D341Med (cell line): ENCODE measurements at regions not wholly inside any gene's neighbourhood (a gene's known extent, or its start where the extent isn't known, plus 50 kb on each side); places are given as distances from the start of the nearest gene placed in this dataset.

Source experiments
- DNase-seq: peaks from one replicate; pipeline ENCODE4 v3.0.0; 2012; ENCODE audit warnings: low spot score

DNA sequence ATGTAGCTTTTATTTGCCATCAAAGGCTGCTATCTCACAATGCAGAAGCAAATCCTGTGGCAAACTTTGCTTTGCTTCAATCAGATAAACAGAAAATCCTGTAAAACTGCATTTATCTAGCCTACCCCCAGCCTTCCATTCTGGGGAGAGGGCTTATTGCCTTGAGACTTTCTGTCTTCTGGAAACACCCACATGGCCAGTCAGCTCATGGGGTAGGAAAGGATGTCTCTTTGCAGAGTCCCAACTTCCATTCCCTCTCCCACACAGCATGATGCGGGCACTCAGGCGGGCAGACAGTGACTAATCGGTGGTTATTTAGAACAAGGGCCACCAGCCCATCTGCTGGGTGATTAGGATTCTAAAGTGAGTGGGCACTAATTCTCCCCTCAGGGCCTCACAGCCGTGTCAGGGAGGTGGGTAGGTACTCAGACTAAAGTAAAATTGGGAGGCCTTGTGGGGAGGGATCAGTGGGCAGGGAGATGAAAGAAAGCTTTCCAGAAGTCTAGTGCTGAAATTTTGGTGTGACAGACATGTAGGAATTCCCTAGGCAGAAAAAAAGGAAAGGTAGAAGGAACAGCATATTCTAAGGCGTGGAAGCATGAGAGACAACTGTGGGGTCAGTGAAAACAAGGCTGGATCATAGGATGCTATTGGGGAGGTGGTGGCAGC is 720.5 kb downstream of the VRK1 start:
- DNase-seq = no peak

DNA sequence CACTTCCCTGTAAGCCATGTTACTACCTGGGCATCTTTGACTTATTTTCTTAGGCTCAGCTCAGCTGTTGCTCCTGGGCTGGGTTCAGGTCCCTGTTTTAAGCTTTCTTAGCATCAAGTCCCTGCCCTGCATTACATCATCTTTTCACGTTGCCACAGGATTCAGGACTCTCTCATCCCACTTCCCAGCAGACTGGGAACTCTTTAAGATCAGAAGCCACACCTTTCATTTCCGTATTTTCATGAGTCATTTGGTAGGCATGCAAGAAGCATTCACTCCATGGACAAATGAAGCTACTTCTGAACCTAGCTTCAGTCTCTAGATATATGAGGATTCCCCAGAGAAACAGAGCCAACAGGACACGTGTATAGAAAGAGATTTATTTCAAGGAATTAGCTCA is 726.8 kb downstream of the VRK1 start:
- no peak for DNase-seq

DNA sequence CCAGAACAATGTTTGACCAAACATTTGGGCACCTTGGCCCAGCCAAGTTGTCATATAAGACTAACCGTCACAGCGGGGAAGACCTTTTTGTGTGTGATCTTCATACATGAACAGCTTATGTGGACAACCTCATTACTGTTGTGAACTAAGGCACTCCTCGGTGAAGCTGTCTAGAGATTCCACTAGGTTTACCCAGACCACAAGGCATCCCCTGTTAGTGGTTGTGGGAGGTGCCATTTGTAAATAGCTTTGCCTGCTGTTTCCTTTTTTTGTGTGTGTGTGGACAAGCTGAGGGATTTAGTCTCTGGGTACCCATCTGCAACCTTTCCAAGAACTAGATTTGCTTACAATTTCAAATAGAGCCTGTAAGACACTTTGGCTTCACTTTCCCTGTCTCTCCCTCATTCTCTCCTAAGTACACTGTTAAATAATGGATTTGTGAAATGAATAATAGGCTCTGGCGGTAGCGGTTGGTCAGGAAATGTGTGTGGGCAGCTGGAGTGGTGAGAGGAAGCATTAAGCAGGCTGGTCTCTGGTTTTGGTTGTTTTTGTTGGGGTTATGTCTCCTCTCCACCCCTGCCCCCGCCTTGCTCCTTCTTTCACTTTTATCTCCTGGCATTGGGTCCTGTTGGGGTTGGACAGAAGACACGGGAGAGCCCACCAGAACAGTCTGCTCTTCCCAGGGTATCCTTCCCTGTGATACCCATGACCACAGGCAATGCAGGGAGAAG is 727.6 kb downstream of the VRK1 start:
- no peak for DNase-seq

DNA sequence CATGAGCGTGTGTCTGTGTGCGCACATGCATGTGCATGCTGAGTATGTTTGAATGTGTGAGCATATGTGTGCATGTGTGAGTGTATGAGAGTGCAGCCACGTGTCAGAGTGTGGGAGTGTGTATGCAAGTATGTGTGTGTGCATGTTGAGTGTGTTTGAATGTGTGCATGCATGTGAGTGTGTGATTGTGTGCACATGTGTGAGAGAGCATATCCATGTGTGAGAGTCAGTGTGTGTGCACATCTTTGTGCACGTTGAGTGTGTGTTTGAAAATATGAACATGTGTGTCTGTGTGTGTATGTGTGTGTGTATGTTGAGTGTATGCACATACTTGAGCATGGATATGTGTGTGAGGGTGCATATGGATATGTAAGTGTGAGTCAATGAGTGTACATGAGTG is 730.8 kb downstream of the VRK1 start:
- no peak for DNase-seq

DNA sequence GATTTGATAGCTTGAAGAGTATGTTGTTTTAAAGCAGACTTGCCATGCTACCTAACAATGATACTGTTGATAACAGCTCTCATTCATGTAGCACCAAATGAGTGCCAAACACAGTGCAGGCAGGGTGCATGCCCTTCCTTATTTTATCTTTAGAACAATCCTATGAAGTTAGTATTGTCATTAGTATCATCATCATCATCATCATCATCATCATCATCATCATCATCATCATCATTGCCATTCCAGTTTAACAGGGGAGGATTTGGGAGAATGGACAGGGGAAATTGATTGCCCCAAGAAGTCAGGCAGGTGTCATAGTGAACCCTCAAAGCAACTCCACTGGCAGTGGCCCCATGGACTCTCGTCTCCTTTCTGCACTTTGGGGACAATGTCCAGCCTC is 734.9 kb downstream of the VRK1 start:
- no peak for DNase-seq

DNA sequence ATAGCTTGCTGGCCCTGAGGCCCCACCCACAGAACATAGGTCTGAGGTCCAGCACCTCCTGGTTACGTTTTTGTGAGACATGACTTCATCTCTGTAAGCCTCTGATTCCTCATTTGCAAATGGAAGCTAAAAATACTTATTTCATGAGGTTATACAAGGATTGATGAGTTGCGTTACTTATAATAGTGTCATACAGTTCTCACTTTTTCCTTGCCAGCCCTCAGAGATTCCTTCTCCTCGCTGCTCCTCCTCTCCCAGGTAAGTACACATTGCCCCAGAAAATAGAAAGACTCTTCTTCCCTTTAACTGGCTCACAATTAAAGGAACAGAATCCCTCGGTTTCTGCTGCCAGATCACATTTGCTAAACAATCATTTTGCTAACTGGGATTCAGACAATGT is 739.2 kb downstream of the VRK1 start:
- no peak for DNase-seq

DNA sequence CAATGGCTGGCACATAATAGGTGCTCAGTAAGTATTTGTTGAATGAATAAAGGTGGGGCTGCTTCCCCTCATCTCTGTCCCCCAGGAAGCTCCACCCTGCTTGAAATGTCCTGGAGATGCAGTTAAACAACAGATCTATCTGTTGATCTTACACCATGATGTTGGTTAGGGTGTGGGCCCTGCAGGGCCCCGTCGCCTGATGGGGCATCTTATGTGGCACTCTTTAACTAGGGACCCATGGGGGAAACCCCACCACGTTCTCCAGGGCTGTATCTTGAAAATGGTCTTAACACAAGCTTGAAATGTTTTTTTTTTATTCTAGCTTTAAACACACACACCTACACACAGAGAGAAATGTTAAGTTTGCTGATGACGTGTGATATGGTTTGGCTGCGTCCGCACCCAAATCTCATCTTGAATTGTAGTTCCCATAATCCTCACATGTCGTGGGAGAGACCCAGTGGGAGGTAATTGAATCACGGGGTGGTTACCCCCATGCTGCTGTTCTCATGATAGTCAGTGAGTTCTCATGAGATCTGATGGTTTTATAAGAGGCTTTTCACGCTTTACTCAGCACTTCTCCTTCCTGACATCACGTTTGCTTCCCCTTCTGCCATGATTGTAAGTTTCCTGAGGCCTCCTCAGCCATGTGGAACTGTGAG is 741.7 kb downstream of the VRK1 start:
- DNase-seq = no peak

DNA sequence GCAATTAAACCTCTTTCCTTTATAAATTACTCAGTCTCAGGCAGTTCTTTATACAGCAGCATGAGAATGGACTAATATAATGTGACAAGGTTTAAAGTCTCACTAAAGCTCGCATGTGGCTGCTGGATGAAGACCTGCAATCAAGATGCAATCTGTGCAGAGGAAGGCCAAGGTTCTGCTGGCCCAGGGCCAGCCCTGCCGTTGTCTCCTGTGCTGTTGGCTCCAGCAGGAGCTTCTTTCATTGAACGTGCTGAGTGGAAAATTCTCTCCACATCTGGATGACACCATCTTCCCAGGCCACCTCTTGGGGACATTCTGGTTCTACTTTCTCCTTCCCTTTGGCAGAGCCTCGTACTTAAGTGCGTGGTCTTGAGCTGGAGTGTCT is 742.2 kb downstream of the VRK1 start:
- no peak for DNase-seq

DNA sequence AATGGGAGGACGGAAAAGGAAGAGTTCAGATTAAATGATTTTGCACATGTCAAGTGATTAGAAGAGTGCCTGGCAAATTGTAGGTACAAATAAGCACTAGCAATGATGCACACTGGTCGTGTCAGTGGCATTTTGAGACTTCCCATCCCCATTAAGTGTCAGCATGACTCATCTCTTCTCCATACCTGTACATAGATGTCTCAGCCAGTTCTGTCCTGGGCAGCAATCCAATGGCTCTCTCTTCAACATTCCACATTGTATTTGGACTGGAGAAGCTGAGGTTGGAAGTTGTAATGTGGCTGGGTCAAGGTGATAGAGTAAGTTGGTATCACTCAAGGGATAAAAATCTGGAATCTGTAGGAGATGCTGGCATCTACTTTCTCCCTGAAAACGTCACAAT is 742.7 kb downstream of the VRK1 start:
- no peak for DNase-seq

DNA sequence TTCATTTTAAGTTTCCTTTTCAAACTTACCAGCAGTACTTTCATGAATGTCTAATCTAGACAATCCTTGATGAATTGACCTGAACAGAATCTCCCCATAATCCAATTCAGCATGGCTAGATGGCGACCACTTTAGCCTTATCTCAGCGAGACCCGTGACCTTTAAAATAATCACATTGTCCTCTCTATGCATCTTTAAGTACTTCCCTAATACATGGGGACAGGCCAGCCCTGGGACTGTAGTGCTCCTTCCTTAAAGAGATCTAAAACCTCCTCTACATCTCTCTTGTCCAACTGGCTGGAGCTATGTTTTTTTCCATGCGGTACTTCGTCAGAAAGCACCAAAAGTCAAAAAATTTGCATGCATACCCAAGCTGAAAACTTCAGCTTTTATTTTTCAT is 746.0 kb downstream of the VRK1 start:
- DNase-seq = no peak

DNA sequence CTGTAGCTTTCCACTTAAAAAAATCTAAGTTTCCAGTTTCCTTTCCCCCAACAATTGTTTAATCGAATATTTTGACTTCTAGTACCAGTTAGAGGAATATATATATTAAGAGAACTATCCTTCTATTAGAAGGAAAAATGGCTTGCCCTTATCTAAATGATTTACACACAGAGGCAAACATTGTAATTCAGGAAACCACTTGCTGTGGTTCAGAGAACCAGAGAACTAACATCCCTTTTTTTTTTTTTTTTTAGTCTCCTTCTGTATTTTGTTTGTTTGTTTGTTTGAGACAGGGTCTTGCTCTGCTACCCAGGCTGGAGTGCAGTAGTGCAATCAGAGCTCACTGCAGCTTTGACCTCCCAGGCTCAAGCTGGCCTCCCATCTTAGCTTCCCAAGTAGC is 746.6 kb downstream of the VRK1 start:
- DNase-seq = no peak

DNA sequence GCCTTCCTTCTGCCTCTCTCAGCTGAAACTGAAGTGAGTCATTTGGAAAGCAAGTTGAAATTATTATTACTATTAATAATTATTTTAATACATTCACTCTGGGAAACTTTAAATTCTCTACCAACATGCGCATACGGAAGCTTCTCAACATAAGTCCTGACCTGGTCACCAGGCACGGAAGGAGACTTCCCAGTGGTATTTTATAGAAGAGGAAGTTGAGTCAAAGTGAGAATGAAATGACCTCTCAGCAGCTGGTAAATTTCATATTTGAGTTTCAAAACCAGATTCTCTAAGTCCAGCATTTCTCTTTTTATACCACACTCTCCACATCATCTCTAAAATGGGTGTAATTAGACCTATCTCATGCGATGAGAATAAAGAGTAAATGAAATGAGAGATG is 747.4 kb downstream of the VRK1 start:
- DNase-seq = no peak

DNA sequence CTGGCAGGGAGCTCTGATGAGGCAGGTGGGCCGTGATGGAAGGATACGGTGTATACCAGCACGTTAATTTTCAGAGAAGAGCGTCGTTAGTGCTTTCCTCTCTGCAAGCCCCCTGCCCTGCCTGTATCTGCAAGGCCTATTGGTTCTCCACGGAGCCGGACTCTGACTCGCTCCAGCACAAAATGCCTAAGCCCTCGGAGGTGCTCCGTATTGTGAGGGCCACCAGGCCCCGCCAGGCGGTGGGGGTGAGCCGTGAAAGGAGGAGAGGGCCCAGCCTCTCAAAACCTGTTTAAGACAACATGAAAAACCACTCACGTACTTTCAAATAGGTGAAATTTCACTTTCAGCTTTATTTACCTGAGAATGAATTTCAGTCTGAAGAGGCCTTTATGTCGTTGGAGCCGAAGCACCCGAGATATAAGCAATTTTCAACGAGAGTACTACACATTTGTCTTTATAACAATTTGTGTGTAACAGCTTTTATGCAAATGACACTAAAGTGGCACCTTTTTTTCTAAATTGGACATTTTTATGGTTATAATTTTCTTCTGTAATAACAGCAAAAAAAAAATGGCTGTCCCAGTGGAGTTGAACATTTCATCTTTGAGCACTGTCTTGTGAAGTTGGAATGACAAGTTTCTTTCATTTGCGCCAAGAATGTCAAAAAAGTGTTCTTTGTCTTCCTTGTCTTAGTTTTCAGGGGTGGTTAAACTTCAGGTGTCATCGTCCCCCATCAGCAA is 749.5 kb downstream of the VRK1 start:
- no peak for DNase-seq

DNA sequence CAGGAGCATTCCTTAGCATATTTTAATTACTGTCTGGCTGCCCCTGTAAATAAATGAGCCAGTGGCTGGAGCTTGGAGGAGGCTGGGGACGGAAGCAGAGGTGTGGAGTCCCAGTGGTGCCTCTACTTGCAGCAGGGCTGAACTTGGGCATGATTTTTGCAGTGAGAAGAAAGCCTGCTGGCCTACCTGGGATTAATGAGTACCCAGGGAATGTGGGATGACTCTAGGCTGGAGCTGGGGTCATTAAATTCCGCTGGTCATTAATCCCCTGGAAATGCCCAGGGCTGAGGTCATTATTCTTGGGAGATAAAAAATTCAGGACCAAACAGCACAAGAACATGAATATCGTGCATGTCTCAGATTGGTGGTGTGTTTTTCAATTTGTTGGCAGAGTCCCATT is 753.3 kb downstream of the VRK1 start:
- no peak for DNase-seq

DNA sequence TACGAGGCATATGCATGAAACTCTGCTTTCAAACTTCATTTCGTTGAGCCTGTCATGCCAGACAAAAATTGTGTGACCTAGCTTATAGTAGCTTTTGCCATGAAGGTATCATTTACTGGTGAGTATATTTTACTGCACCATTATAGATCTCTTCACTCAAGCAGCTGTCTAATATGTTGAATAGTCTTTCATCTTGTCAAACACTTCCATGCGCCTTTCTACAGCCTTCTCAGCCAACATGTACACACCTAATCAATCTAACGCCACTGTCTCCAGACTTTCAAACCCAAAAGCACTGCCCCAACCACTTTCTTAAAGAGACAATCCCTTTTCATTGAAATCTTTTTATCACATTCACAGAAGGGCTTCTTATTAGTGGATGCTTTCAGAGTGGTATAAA is 757.4 kb downstream of the VRK1 start:
- DNase-seq = no peak

DNA sequence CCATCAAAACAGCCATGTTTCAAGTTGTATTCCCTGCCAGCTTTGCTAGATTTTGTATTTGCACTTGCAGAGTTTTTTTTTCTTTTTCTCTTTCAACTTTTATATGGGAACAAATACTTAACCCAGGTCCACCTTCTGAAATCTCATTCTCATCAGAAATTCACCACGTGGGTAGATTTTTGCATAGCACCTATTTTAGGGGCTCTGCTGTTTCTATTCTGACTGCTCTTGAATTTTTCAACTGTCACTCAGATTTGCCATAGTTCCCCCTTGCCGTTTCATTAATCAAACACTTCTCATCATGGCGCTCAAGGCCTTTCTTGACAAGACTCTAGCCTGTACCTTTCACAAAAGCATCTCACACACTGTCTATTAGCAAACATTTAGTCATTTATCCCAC is 767.2 kb downstream of the VRK1 start:
- no peak for DNase-seq

DNA sequence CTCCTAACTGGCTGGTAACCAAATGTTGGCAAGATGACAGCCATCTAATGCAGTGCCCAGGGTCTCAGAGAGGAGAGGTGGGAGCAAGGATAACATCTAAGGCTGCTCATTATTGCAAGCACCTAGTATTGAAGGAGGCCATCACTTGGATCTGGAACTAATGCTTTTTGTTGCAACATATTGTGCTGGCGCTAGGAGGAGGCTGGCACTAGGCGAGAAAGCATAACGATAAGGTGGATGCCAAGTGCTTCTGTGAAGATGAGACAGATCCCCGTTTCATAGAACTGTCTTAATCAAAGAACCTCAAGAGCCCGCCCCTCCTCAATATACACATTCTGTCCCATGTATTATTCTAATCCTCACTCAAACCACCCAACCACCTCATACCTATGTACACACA is 774.0 kb downstream of the VRK1 start:
- DNase-seq = no peak

DNA sequence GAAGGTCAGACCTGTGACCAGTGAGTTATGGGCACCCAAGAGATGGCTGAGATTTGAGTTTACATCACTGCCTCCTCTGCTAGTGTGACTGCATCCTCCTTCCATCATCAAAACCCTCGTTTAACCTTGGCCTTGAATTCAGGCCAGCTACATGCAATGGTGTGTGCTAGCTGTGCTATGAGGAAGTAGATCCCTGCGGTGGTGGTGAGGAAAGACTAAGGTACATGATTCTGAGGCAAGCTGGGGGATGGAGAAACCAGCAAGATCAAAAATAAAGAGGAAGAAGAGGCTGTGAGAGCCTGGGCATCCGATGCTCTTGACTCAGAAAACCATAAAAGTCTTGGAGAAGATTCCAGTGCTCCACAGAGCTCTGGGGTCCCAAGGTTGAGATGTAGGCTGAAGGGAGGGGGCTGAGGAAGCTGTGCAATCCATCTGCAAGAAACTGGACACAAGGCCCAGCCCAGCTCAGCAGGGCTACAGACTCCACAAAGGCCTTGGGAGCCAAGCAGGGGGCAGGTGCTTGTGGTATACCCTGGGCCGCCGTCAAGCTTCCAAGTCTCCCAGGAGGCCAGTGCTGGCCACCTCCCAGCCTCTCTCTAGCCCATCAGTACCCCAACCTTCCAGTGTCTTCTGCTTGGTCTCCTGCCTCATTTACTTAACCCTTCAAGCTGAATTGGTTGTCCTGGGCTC is 774.8 kb downstream of the VRK1 start:
- DNase-seq = no peak

DNA sequence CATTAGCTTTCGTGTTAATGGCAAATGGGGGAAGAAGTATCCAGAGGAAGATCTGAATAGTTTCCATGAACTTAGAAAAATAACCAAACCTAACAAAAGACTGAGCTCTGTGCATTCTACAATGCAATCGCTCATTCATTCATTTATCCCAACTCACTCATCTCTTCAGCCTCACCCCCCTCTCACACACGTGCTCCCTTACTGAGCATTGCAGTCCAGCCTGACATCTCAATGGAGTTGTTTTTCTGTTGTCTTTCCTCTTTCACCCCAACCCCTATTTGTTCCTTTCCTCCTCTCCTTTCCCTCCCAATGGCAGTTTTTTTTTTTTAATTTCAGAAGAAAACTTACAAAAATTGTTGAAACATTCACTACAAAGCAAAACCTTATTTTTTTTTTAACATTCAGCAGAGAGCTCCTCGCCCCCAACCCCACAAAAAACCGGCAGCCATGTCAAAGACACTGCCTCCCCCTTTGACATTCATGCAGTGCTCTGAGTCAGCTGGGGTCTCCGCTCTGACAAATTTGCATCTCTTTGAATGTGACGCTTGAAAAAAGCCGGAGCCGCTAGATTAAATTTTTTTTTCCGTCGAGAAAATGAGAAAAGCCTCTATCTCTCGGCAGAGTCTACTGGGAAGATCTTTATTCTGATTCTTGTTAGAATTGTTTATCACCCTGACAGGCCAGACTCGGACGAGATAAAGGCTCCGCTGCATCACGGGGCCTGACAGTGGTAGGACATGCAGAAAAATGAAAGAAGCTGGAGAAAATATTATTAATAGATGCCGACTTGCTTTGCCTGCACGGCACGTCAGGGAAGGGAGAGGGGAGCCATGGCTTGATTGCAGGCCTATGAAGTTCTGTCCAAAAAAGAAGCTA is 775.6 kb downstream of the VRK1 start:
- DNase-seq = no peak

DNA sequence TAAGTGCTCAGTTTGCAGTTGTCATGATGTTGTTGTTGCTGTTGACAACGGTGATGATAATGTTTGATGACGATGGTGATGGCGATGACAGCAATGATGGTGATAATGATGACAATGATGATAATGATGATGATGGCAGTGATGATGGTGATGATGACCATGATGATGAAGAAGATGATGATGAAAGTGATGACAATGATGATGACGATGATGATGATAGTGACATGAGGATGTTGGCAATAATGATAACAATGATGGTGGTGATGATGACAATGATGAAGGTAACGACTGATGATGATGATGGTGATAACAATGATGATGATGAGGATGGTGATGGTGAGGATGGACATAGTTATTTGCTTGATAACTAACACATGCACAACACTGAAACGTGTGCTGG is 778.5 kb downstream of the VRK1 start:
- DNase-seq = no peak

DNA sequence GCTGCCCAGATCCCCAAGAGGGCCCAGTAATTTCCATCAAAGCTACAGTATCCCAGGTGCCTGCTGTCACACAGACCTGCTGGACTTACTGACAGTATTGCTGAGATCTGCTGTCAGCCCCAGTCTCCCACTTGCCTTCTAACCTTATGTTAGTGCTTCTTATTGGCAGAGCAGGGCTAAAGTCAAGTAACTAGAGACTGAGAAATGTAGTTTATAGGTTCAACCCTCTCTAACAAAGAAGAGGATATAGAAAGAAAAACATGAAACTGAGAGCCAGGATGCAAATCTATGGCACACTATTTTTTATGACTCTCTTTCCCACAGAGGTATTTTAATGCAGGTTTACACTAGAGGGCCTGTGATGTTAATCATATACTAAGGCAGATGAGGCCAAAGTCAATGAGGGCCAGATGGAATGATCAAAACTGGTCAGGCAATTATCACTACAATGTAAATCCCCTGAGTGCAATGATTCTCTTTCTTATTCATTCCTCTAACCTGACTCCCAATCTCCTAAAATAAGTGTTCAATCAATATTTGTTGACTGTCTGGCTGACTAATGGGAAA is 781.9 kb downstream of the VRK1 start:
- no peak for DNase-seq
